HCT116 (cell line): ENCODE measurements at regions not wholly inside any gene's neighbourhood (a gene's known extent, or its start where the extent isn't known, plus 50 kb on each side); places are given as distances from the start of the nearest gene placed in this dataset.

ENCODE experiments used
- ATAC-seq: fragments of 200-7000 bp; cut with Tn5 transposase; 2 replicates; pipeline ENCODE4 v1.9.1; 2020; ENCODE audit warnings: mild to moderate bottlenecking, moderate library complexity
- BruUV-seq: library from RNA; stranded (reverse); fragments of 400-500 nt; replicated peaks from 2 replicates; lab custom pipeline; 2021; lab: Mats Ljungman, UMichigan
- CTCF ChIA-PET: fragments of 300-600 bp; sonication (Branson Sonifier 250); formaldehyde crosslinking; loops from one replicate; lab custom pipeline; 2021; ENCODE audit warnings: antibody characterized with exemption; lab: Charles Lee
- POLR2A ChIA-PET: fragments of 300-600, 350-600 bp; sonication (Branson Sonifier 250); formaldehyde crosslinking; loops from one replicate; lab custom pipeline; 2021; ENCODE audit warnings: antibody characterized with exemption; lab: Charles Lee
- RAD21 ChIA-PET, 2 experiments: fragments of 300-600 bp; sonication (Branson Sonifier 250); formaldehyde crosslinking; loops; one replicate each; lab custom pipeline; 2023; ENCODE audit warnings: low total read pairs in 2 of 2; ENCODE audit not compliant: uncharacterized antibody in 2 of 2, unreplicated experiment in 2 of 2, low non-redundant PET in 1 of 2; lab: Charles Lee
- DNase-seq: peaks from one replicate; pipeline ENCODE4 v3.0.0-alpha.2; 2010; ENCODE audit warnings: low read depth, low spot score
- H2AFZ ChIP-seq: fragments of 200-600 bp; shearing (Covaris generic), sonication (generic); 2 replicates; pipeline ENCODE4 v1.6.1; 2017; ENCODE audit warnings: low read depth, mixed run types, mixed read lengths, antibody characterized with exemption, low read length; ENCODE audit not compliant: poor library complexity, severe bottlenecking
- H3K27ac ChIP-seq: 2 replicates; pipeline ENCODE4 v1.5.1; 2012; ENCODE audit warnings: low read depth, low read length
- H3K27me3 ChIP-seq: fragments of 200-600 bp; sonication (generic); 2 replicates; pipeline ENCODE4 v1.6.1; 2016; ENCODE audit warnings: mixed run types, low read length, mixed read lengths; ENCODE audit not compliant: insufficient read depth
- H3K36me3 ChIP-seq, 2 experiments: fragments of 200-500 bp in 1 of 2; fragments of 200-600 bp in 1 of 2; sonication (Bioruptor generic) in 1 of 2; sonication (generic) in 1 of 2; 2 replicates each; pipeline versions ENCODE4 v1.5.1 to v1.6.1; 2014 to 2016; ENCODE audit warnings: low read length in 2 of 2, inconsistent platforms in 1 of 2, mixed read lengths in 1 of 2, mixed run types in 1 of 2; ENCODE audit not compliant: insufficient read depth in 2 of 2, control insufficient read depth in 1 of 2
- H3K4me1 ChIP-seq, 2 experiments: fragments of 200-600 bp in 1 of 2; sonication (generic) in 1 of 2; 2 replicates each; pipeline versions ENCODE4 v1.5.1 to v1.6.1; 2012 to 2017; ENCODE audit warnings: low read length in 2 of 2, inconsistent platforms in 1 of 2, mild to moderate bottlenecking in 1 of 2, mixed read lengths in 1 of 2, mixed run types in 1 of 2, moderate library complexity in 1 of 2; ENCODE audit not compliant: insufficient read depth in 2 of 2, control insufficient read depth in 1 of 2
- H3K4me2 ChIP-seq: fragments of 200-600 bp; sonication (generic); 2 replicates; pipeline ENCODE4 v1.6.1; 2017; ENCODE audit warnings: mixed run types, low read length, mixed read lengths
- H3K4me3 ChIP-seq, 2 experiments: fragments of 200-600 bp in 1 of 2; sonication (generic) in 1 of 2; replicated peaks in 1 of 2; 2 replicates each; pipeline ENCODE4 v1.5.1; 2011 to 2016; ENCODE audit warnings: low read length in 2 of 2, control low read depth in 1 of 2, low read depth in 1 of 2, mild to moderate bottlenecking in 1 of 2, mixed read lengths in 1 of 2, mixed run types in 1 of 2
- H3K79me2 ChIP-seq: fragments of 200-600 bp; sonication (generic); 2 replicates; pipeline ENCODE4 v1.6.1; 2017; ENCODE audit warnings: mild to moderate bottlenecking, mixed run types, low read length, moderate library complexity, mixed read lengths; ENCODE audit not compliant: insufficient read depth
- H3K9ac ChIP-seq: fragments of 200-600 bp; sonication (generic); 2 replicates; pipeline ENCODE4 v1.6.1; 2016; ENCODE audit warnings: low read length, mixed read lengths
- H3K9me2 ChIP-seq: fragments of 200-600 bp; sonication (generic), shearing (Covaris generic); 2 replicates; pipeline ENCODE4 v1.6.1; 2017; ENCODE audit warnings: mixed run types, mild to moderate bottlenecking, moderate library complexity; ENCODE audit not compliant: insufficient read depth
- H3K9me3 ChIP-seq, 2 experiments: fragments of 200-500 bp in 1 of 2; fragments of 200-600 bp in 1 of 2; sonication (Bioruptor generic) in 1 of 2; sonication (generic) in 1 of 2; 2 replicates each; pipeline ENCODE4 v1.6.1; 2014 to 2017; ENCODE audit warnings: low read length in 2 of 2, mixed read lengths in 2 of 2, inconsistent platforms in 1 of 2, low read depth in 1 of 2, mild to moderate bottlenecking in 1 of 2, mixed run types in 1 of 2, moderate library complexity in 1 of 2; ENCODE audit not compliant: control insufficient read depth in 1 of 2, insufficient read depth in 1 of 2
- H4K20me1 ChIP-seq: fragments of 200-600 bp; sonication (generic), shearing (Covaris generic); 2 replicates; pipeline ENCODE4 v1.6.1; 2017; ENCODE audit warnings: mixed run types, mild to moderate bottlenecking, moderate library complexity; ENCODE audit not compliant: insufficient read depth
- EGR1 ChIP-seq: IDR thresholded peaks from 2 replicates; pipeline ENCODE4 v1.6.1; 2012; ENCODE audit warnings: low read depth
- FOSL1 ChIP-seq: IDR thresholded peaks from 2 replicates; pipeline ENCODE4 v1.6.1; 2012; ENCODE audit warnings: low read depth
- JUND ChIP-seq: IDR thresholded peaks from 2 replicates; pipeline ENCODE4 v1.6.1; 2012
- SIN3A ChIP-seq: IDR thresholded peaks from 2 replicates; pipeline ENCODE4 v1.6.1; 2012; ENCODE audit warnings: low read depth
- intact Hi-C: fragments of 100-400 bp; cut with micrococcal nuclease; formaldehyde crosslinking; loops from 2 replicates; pipeline ENCODE4 v1.10.0; 2022
- TF ChIP-seq, protein P1 (sequence below), 3 experiments: fragments of 200-600 bp in 1 of 3; sonication (generic) in 1 of 3; IDR thresholded peaks in 2 of 3; conservative IDR thresholded peaks in 1 of 3; 2 replicates each; pipeline ENCODE4 v1.5.1; 2012 to 2017; ENCODE audit warnings: low read depth in 2 of 3, low read length in 2 of 3, antibody characterized with exemption in 1 of 3, borderline replicate concordance in 1 of 3, control low read depth in 1 of 3, mild to moderate bottlenecking in 1 of 3, mixed read lengths in 1 of 3, mixed run types in 1 of 3, moderate library complexity in 1 of 3; ENCODE audit not compliant: insufficient read depth in 1 of 3
- TF ChIP-seq, protein P2 (sequence below): IDR thresholded peaks from 2 replicates; pipeline ENCODE4 v1.6.1; 2012
- TF ChIP-seq, protein P3 (sequence below): IDR thresholded peaks from 2 replicates; pipeline ENCODE4 v1.6.1; 2012; ENCODE audit warnings: low read depth

DNA sequence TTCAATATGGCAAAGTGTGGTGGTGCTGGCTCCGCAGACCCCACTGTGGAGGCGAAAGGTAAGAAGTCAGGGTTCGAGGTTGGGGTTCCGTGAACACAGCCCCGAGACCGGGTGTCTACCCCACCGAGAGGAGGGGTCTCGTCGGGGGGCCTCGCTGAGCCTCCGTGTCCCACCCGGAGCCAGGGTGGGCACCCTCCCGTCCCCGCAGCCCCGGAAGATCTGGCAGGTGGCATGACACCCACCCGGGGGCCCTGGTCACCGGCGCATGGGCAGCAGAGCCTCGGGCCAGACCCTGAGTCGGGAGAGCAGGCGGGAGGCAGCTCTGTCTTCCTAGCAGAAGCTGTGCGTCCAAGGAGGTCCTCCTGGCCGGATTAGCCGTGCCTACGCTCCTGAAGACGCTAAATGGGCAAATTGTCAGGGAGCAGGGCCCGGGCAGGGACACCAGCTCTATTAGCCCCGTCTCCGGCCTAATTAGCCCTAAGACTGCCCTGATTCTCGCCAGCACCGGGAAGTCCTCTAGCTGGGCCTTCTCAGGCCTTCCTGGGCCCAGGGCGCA lies 56.4 kb downstream of the UNCX start (continued):
- TF ChIP-seq, protein P1, sequence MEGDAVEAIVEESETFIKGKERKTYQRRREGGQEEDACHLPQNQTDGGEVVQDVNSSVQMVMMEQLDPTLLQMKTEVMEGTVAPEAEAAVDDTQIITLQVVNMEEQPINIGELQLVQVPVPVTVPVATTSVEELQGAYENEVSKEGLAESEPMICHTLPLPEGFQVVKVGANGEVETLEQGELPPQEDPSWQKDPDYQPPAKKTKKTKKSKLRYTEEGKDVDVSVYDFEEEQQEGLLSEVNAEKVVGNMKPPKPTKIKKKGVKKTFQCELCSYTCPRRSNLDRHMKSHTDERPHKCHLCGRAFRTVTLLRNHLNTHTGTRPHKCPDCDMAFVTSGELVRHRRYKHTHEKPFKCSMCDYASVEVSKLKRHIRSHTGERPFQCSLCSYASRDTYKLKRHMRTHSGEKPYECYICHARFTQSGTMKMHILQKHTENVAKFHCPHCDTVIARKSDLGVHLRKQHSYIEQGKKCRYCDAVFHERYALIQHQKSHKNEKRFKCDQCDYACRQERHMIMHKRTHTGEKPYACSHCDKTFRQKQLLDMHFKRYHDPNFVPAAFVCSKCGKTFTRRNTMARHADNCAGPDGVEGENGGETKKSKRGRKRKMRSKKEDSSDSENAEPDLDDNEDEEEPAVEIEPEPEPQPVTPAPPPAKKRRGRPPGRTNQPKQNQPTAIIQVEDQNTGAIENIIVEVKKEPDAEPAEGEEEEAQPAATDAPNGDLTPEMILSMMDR (IDR thresholded peaks at IDR 0.05 in 2 of 3, conservative IDR thresholded peaks at IDR 0.05 in 1 of 3; ENCODE audit: borderline replicate concordance in 1 of 3, insufficient read depth in 1 of 3, low read depth in 2 of 3, low read length in 2 of 3): no peak

DNA sequence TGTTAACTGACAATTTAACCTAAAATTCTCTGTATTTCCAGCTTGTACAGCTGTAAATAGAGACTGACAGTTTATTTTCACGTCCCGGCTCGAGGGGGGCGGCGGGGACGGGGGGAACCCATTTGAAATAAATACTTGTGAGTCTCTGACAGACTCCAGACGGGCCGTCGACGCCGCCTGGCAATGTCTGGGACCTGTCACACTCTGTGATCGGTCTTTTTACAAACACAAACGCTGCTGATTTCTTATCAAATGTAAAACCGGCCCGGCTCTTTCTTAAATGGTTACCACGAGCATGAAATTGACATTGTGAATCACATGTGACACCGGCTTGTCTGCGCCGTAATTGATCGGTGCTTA lies 57.0 kb downstream of the UNCX start:
- no peak for DNase-seq
- CTCF ChIA-PET: no interaction called here
- H4K20me1 ChIP-seq: no peaks in the 10 kb centered on the region

DNA sequence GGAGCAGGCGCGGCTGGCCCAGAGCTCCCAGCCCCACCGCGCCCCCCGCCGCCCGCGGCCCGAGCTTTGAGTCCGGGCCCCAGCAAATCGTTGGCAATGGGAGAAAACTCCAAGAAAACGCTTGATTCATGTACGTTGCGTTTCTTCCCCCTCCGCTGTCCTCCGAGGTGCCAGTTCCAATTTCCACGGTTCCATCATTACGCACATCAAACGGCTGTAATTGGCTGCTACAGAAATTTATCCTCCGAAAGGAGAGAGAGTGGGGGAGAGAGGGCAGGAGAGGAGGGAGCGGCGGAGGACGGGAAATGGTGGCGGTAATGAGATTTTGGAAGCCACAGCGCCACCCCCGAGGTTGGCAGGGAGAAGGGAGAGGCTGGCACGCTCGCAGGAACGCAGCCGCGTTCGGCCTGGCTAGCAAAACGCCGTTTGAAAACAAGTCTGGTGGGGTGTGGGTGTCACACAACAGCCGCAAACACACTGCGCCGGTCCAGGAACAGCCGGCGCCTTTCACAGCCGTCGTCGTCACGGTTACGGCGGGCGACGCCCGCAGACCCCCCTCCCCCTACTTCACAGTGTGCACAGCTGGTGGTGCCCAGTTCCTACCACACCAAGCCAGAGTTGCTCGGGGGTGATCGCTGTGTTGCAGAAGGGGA lies 57.5 kb downstream of the UNCX start:
- H3K9me3 ChIP-seq: no peaks in the 10 kb centered on the region
- no peaks in the 10 kb centered on the region for H4K20me1 ChIP-seq
- H3K79me2 ChIP-seq: no peaks in the 10 kb centered on the region
- H3K4me1 ChIP-seq: peaks cover 0 to 6% of the 10 kb centered on the region in 2 experiments; a peak in 1 of 4 replicates
- CTCF ChIA-PET: no interaction called here
- no peak overlapping the region for H3K9ac ChIP-seq
- TF ChIP-seq, protein P2, sequence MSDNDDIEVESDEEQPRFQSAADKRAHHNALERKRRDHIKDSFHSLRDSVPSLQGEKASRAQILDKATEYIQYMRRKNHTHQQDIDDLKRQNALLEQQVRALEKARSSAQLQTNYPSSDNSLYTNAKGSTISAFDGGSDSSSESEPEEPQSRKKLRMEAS: no peak
- no peak for TF ChIP-seq FOSL1
- no peak for TF ChIP-seq JUND
- TF ChIP-seq, protein P3, sequence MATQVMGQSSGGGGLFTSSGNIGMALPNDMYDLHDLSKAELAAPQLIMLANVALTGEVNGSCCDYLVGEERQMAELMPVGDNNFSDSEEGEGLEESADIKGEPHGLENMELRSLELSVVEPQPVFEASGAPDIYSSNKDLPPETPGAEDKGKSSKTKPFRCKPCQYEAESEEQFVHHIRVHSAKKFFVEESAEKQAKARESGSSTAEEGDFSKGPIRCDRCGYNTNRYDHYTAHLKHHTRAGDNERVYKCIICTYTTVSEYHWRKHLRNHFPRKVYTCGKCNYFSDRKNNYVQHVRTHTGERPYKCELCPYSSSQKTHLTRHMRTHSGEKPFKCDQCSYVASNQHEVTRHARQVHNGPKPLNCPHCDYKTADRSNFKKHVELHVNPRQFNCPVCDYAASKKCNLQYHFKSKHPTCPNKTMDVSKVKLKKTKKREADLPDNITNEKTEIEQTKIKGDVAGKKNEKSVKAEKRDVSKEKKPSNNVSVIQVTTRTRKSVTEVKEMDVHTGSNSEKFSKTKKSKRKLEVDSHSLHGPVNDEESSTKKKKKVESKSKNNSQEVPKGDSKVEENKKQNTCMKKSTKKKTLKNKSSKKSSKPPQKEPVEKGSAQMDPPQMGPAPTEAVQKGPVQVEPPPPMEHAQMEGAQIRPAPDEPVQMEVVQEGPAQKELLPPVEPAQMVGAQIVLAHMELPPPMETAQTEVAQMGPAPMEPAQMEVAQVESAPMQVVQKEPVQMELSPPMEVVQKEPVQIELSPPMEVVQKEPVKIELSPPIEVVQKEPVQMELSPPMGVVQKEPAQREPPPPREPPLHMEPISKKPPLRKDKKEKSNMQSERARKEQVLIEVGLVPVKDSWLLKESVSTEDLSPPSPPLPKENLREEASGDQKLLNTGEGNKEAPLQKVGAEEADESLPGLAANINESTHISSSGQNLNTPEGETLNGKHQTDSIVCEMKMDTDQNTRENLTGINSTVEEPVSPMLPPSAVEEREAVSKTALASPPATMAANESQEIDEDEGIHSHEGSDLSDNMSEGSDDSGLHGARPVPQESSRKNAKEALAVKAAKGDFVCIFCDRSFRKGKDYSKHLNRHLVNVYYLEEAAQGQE: no peak
- no peak for TF ChIP-seq SIN3A
- TF ChIP-seq, all 23 proteins: peak for 0
- ChIA-PET RAD21 (no interaction called here), POLR2A (no interaction called here)
- Histone ChIP-seq H3K4me2 (peak overlapping the region; percentile 46), H3K36me3 (no peaks in the 10 kb centered on the region), H3K9me2 (no peaks in the 10 kb centered on the region), H3K27ac (no peak overlapping the region), H3K4me3 (no peak overlapping the region), H2AFZ (no peak overlapping the region), H3K27me3 (no peaks in the 10 kb centered on the region)
- BruUV-seq: no TSS peak
- intact Hi-C loops: no loop called here
- DNase-seq (no peak), ATAC-seq (peak; percentile 61)

More for the DNA sequence above, 57.0 kb downstream of the UNCX start:
- H2AFZ ChIP-seq: no peak overlapping the region
- RAD21 ChIA-PET: no interaction called here
- H3K27me3 ChIP-seq: no peaks in the 10 kb centered on the region
- intact Hi-C loops: no loop called here
- BruUV-seq: no TSS peak
- no peaks in the 10 kb centered on the region for H3K9me3 ChIP-seq
- peaks cover 0 to 6% of the 10 kb centered on the region in 2 experiments; a peak in 1 of 4 replicates for H3K4me1 ChIP-seq
- H3K4me3 ChIP-seq: no peak overlapping the region
- no peaks in the 10 kb centered on the region for H3K9me2 ChIP-seq
- H3K27ac ChIP-seq: no peak overlapping the region
- H3K36me3 ChIP-seq: no peaks in the 10 kb centered on the region
- POLR2A ChIA-PET: no interaction called here
- no peak overlapping the region for H3K4me2 ChIP-seq
- no peaks in the 10 kb centered on the region for H3K79me2 ChIP-seq
- TF ChIP-seq EGR1: no peak
- no peak overlapping the region for H3K9ac ChIP-seq
- ATAC-seq: no peak
